ENCODE measurements at regions not wholly inside any gene's neighbourhood (a gene's known extent, or its start where the extent isn't known, plus 50 kb on each side); places are given as distances from the start of the nearest gene placed in this dataset.

DNA sequence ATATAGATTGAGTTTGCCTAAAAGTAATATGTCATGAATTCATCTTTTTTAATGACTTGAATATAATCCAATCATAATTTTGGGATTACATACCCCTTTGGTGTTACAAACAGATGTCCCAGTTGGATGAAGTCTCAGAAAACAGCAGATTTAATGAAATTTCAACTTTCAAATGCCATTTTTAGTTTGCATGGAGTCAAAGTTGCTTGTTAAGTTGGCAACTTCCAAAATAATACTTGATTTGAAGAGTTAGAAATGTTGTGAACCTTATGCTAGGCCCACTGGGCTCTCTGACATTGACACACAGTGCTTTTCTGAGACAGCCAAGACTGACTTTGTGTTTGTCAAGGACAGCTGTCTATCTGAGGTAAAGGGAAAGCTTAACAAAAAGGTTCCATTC lies 248.1 kb downstream of the KIF20B start:
- Histone ChIP-seq H3K9me3 (ENCODE audit: control insufficient read depth in 4 of 4, insufficient read depth in 3 of 4, low read length in 3 of 4) (peaks cover 0 to 5% (median 2%) of the 10 kb centered on the region in 4 donors), H3K27me3 (ENCODE audit: control insufficient read depth in 3 of 3, insufficient read depth in 3 of 3, low read length in 2 of 3) (no peaks in the 10 kb centered on the region), H3K9ac (ENCODE audit: insufficient read depth in 1 of 2, low read length in 2 of 2) (no peak overlapping the region), H3K36me3 (ENCODE audit: control insufficient read depth in 4 of 4, insufficient read depth in 4 of 4, low read length in 4 of 4) (no peaks in the 10 kb centered on the region), H3K4me3 (no peak overlapping the region), H3K27ac (ENCODE audit: low read depth in 1 of 2, low read length in 1 of 2) (no peak overlapping the region), H3K4me1 (ENCODE audit: control insufficient read depth in 5 of 5, insufficient read depth in 5 of 5, low read length in 5 of 5) (peaks cover 0 to 4% (median 0%) of the 10 kb centered on the region in 5 donors)
- TF ChIP-seq, protein P1, sequence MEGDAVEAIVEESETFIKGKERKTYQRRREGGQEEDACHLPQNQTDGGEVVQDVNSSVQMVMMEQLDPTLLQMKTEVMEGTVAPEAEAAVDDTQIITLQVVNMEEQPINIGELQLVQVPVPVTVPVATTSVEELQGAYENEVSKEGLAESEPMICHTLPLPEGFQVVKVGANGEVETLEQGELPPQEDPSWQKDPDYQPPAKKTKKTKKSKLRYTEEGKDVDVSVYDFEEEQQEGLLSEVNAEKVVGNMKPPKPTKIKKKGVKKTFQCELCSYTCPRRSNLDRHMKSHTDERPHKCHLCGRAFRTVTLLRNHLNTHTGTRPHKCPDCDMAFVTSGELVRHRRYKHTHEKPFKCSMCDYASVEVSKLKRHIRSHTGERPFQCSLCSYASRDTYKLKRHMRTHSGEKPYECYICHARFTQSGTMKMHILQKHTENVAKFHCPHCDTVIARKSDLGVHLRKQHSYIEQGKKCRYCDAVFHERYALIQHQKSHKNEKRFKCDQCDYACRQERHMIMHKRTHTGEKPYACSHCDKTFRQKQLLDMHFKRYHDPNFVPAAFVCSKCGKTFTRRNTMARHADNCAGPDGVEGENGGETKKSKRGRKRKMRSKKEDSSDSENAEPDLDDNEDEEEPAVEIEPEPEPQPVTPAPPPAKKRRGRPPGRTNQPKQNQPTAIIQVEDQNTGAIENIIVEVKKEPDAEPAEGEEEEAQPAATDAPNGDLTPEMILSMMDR (IDR thresholded peaks at IDR 0.05; ENCODE audit: control extremely low read depth, extremely low read depth) = no peak
- ATAC-seq (ENCODE audit: insufficient read depth, low FRiP score) (no peak), DNase-seq (no peak)

DNA sequence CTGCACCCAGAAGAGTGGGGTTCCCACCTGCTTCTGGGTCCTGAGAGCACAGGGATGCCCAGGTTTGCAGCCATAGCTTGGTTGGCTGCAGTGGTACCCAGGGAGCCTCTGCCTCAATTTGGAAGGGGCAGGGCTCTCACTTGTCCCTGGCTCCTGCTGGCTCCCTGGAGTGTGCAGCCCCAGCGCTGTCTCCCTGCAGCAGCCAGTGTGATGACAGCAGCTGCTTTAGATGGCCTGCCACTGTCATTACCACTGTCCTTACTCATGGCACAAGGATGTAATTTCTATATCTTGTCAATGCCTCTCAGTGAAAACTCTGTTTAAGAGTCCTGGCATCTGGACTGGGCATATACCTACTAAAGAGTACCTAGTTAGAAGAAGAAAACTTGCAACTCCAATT lies 250.9 kb downstream of the KIF20B start:
- H3K9me3 ChIP-seq (ENCODE audit: control insufficient read depth in 4 of 4, insufficient read depth in 3 of 4, low read length in 3 of 4) = peaks cover 0 to 5% (median 2%) of the 10 kb centered on the region in 4 donors
- no peaks in the 10 kb centered on the region for H3K27me3 ChIP-seq (ENCODE audit: control insufficient read depth in 3 of 3, insufficient read depth in 3 of 3, low read length in 2 of 3)
- ATAC-seq (ENCODE audit: insufficient read depth, low FRiP score) (no peak), DNase-seq (no peak)
- TF ChIP-seq, protein P1 (IDR thresholded peaks at IDR 0.05; ENCODE audit: control extremely low read depth, extremely low read depth) = no peak
- peaks cover 0 to 5% (median 0%) of the 10 kb centered on the region in 5 donors for H3K4me1 ChIP-seq (ENCODE audit: control insufficient read depth in 5 of 5, insufficient read depth in 5 of 5, low read length in 5 of 5)
- H3K27ac ChIP-seq (ENCODE audit: low read depth in 1 of 2, low read length in 1 of 2) = no peak overlapping the region
- H3K9ac ChIP-seq (ENCODE audit: insufficient read depth in 1 of 2, low read length in 2 of 2) = no peak overlapping the region
- H3K4me3 ChIP-seq = no peak overlapping the region
- H3K36me3 ChIP-seq (ENCODE audit: control insufficient read depth in 4 of 4, insufficient read depth in 4 of 4, low read length in 4 of 4) = no peaks in the 10 kb centered on the region
- 80 to 100% methylated on average over 1 of the region's 1 CpG for WGBS, 2 donors

GRCh38 chr10:89952751-89953150 lies 251.4 kb downstream of the KIF20B start:
- ATAC-seq (ENCODE audit: insufficient read depth, low FRiP score) (no peak), DNase-seq (peak in 1 of 3 donors; percentile 13)
- peaks cover 0 to 5% (median 2%) of the 10 kb centered on the region in 4 donors for H3K9me3 ChIP-seq (ENCODE audit: control insufficient read depth in 4 of 4, insufficient read depth in 3 of 4, low read length in 3 of 4)
- H3K9ac ChIP-seq (ENCODE audit: insufficient read depth in 1 of 2, low read length in 2 of 2) = no peak overlapping the region
- no peaks in the 10 kb centered on the region for H3K36me3 ChIP-seq (ENCODE audit: control insufficient read depth in 4 of 4, insufficient read depth in 4 of 4, low read length in 4 of 4)
- no peaks in the 10 kb centered on the region for H3K27me3 ChIP-seq (ENCODE audit: control insufficient read depth in 3 of 3, insufficient read depth in 3 of 3, low read length in 2 of 3)
- TF ChIP-seq, protein P1 (IDR thresholded peaks at IDR 0.05; ENCODE audit: control extremely low read depth, extremely low read depth) = no peak
- H3K27ac ChIP-seq (ENCODE audit: low read depth in 1 of 2, low read length in 1 of 2) = no peak overlapping the region
- H3K4me1 ChIP-seq (ENCODE audit: control insufficient read depth in 5 of 5, insufficient read depth in 5 of 5, low read length in 5 of 5) = peaks cover 0 to 5% (median 0%) of the 10 kb centered on the region in 5 donors
- no peak overlapping the region for H3K4me3 ChIP-seq

DNA sequence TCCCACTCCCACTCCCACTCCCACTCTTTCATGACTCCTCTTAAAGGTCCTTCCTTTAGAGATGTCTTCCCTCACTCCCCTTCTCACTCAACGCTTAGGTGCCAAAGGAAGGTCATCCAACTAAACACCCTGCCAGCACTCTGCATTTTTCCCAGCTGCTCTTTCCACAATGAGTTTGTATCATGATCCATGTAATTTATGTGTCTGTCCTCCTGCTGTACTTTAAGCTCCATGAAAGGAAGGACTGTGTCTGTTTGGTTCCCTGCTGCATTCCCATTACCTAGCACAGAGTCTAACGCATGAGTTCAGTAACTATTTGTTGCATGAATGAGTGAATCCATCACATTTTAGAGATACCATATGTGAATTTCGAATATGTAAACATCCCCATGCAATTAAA lies 252.7 kb downstream of the KIF20B start:
- Histone ChIP-seq H3K4me3 (no peak overlapping the region), H3K36me3 (ENCODE audit: control insufficient read depth in 4 of 4, insufficient read depth in 4 of 4, low read length in 4 of 4) (no peaks in the 10 kb centered on the region), H3K9me3 (ENCODE audit: control insufficient read depth in 4 of 4, insufficient read depth in 3 of 4, low read length in 3 of 4) (peaks cover 0 to 5% (median 2%) of the 10 kb centered on the region in 4 donors), H3K27ac (ENCODE audit: low read depth in 1 of 2, low read length in 1 of 2) (no peak overlapping the region), H3K4me1 (ENCODE audit: control insufficient read depth in 5 of 5, insufficient read depth in 5 of 5, low read length in 5 of 5) (peaks cover 0 to 5% (median 0%) of the 10 kb centered on the region in 5 donors), H3K9ac (ENCODE audit: insufficient read depth in 1 of 2, low read length in 2 of 2) (no peak overlapping the region), H3K27me3 (ENCODE audit: control insufficient read depth in 3 of 3, insufficient read depth in 3 of 3, low read length in 2 of 3) (no peaks in the 10 kb centered on the region)
- no peak for DNase-seq
- 65 to 76% methylated on average over 3 of the region's 3 CpGs for WGBS, 2 donors
- TF ChIP-seq, protein P1 (IDR thresholded peaks at IDR 0.05; ENCODE audit: control extremely low read depth, extremely low read depth) = no peak
- ATAC-seq (ENCODE audit: insufficient read depth, low FRiP score) = no peak
